ENCODE measurements at regions not wholly inside any gene's neighbourhood (a gene's known extent, or its start where the extent isn't known, plus 50 kb on each side); places are given as distances from the start of the nearest gene placed in this dataset.

- DNase-seq = no peak
Measured at GRCh38 chr10:113219446-113219845, 269.4 kb downstream of the TCF7L2 start.

- no peak for DNase-seq
Measured at GRCh38 chr10:113221756-113222168, 271.7 kb downstream of the TCF7L2 start.

- no peak for DNase-seq
Measured at GRCh38 chr10:113222207-113222606, 272.2 kb downstream of the TCF7L2 start.

GRCh38 chr10:113225364-113225763 lies 275.3 kb downstream of the TCF7L2 start:
- DNase-seq = no peak

GRCh38 chr10:113225903-113226302 lies 275.9 kb downstream of the TCF7L2 start:
- DNase-seq = no peak

- DNase-seq = no peak
Measured at GRCh38 chr10:113226399-113226798, 276.4 kb downstream of the TCF7L2 start.

GRCh38 chr10:113226831-113227445 lies 276.9 kb downstream of the TCF7L2 start:
- DNase-seq = no peak

GRCh38 chr10:113228530-113228929 lies 278.5 kb downstream of the TCF7L2 start:
- DNase-seq = no peak

- DNase-seq = no peak
Measured at GRCh38 chr10:113230011-113230610, 280.1 kb downstream of the TCF7L2 start.

- peak; percentile 11 for DNase-seq
Measured at GRCh38 chr10:113232928-113233511, 283.0 kb downstream of the TCF7L2 start.

- DNase-seq = no peak
Measured at GRCh38 chr10:113234481-113234880, 284.4 kb downstream of the TCF7L2 start.

- no peak for DNase-seq
Measured at GRCh38 chr10:113235508-113235907, 285.5 kb downstream of the TCF7L2 start.

- no peak for DNase-seq
Measured at GRCh38 chr10:113236998-113237397, 287.0 kb downstream of the TCF7L2 start.

GRCh38 chr10:113239566-113240350 lies 289.7 kb downstream of the TCF7L2 start:
- DNase-seq = no peak

GRCh38 chr10:113240736-113241135 lies 290.7 kb downstream of the TCF7L2 start:
- no peak for DNase-seq

- DNase-seq = no peak
Measured at GRCh38 chr10:113241599-113242360, 291.7 kb downstream of the TCF7L2 start.

GRCh38 chr10:113243311-113243710 lies 293.3 kb downstream of the TCF7L2 start:
- no peak for DNase-seq

GRCh38 chr10:113244750-113245149 lies 294.7 kb downstream of the TCF7L2 start:
- DNase-seq = no peak

- DNase-seq = no peak
Measured at GRCh38 chr10:113245286-113245685, 295.2 kb downstream of the TCF7L2 start.

- no peak for DNase-seq
Measured at GRCh38 chr10:113247050-113247449, 297.0 kb downstream of the TCF7L2 start.

- no peak for DNase-seq
Measured at GRCh38 chr10:113252650-113253618, 299.9 kb upstream of the HABP2 start.
